Osteoblast (primary cell): ENCODE measurements at regions not wholly inside any gene's neighbourhood (a gene's known extent, or its start where the extent isn't known, plus 50 kb on each side); places are given as distances from the start of the nearest gene placed in this dataset.

Experiments used
- DNase-seq: peaks from one replicate; pipeline ENCODE4 v3.0.0; 2011; ENCODE audit warnings: low spot score, mixed read lengths; ENCODE audit not compliant: insufficient read length; ENCODE audit errors: missing footprints
- H2AFZ ChIP-seq: 2 replicates; pipeline ENCODE4 v1.6.0; 2011; ENCODE audit warnings: mild to moderate bottlenecking, low read length
- H3K27ac ChIP-seq: 2 replicates; pipeline ENCODE4 v1.5.1; 2011; ENCODE audit warnings: mild to moderate bottlenecking, low read depth, low read length, moderate library complexity
- H3K27me3 ChIP-seq: 2 replicates; pipeline ENCODE4 v1.6.0; 2012; ENCODE audit warnings: mild to moderate bottlenecking, control low read depth, inconsistent platforms, low read length, moderate library complexity; ENCODE audit not compliant: insufficient read depth
- H3K36me3 ChIP-seq: 2 replicates; pipeline ENCODE4 v1.5.1; 2011; ENCODE audit warnings: mild to moderate bottlenecking, low read length, control low read depth, moderate library complexity; ENCODE audit not compliant: insufficient read depth
- H3K4me1 ChIP-seq: 2 replicates; pipeline ENCODE4 v1.5.1; 2011; ENCODE audit warnings: mild to moderate bottlenecking, low read length, control low read depth, moderate library complexity; ENCODE audit not compliant: insufficient read depth
- H3K4me2 ChIP-seq: 2 replicates; pipeline ENCODE4 v1.6.0; 2011; ENCODE audit warnings: mild to moderate bottlenecking, low read length; ENCODE audit not compliant: insufficient read depth
- H3K4me3 ChIP-seq: fragments of 200-600 bp; sonication (generic); 3 replicates; pipeline ENCODE4 v1.5.1; 2012; ENCODE audit warnings: mild to moderate bottlenecking, low read length, inconsistent platforms; ENCODE audit not compliant: insufficient read depth
- H3K79me2 ChIP-seq: 2 replicates; pipeline ENCODE4 v1.6.0; 2012; ENCODE audit warnings: mild to moderate bottlenecking, low read length, control low read depth, inconsistent platforms; ENCODE audit not compliant: insufficient read depth
- H3K9me3 ChIP-seq: 2 replicates; pipeline ENCODE4 v1.5.1; 2011; ENCODE audit warnings: low read depth, low read length, control low read depth
- H4K20me1 ChIP-seq: 2 replicates; pipeline ENCODE4 v1.6.0; 2012; ENCODE audit warnings: mild to moderate bottlenecking, low read length, control low read depth; ENCODE audit not compliant: insufficient read depth
- CTCF ChIP-seq: IDR thresholded peaks from 2 replicates; pipeline ENCODE4 v1.5.1; 2011; ENCODE audit warnings: mild to moderate bottlenecking, low read depth, low read length, moderate library complexity; ENCODE audit errors: extremely low read depth

- Histone ChIP-seq H3K9me3 (no peaks in the 10 kb centered on the region), H3K27ac (no peak overlapping the region), H4K20me1 (no peaks in the 10 kb centered on the region), H3K27me3 (no peaks in the 10 kb centered on the region), H3K79me2 (no peaks in the 10 kb centered on the region), H2AFZ (no peak overlapping the region), H3K36me3 (no peaks in the 10 kb centered on the region), H3K4me2 (no peak overlapping the region), H3K4me1 (no peaks in the 10 kb centered on the region), H3K4me3 (no peak overlapping the region)
- peak; percentile 8 for TF ChIP-seq CTCF
- no peak for DNase-seq
These were observed 100.7 kb downstream of the BARHL2 start for GRCh38 chr1:90616395-90616794.

- Histone ChIP-seq H3K36me3 (no peaks in the 10 kb centered on the region), H3K4me2 (no peak overlapping the region), H3K27ac (no peak overlapping the region), H2AFZ (no peak overlapping the region), H3K27me3 (no peaks in the 10 kb centered on the region), H3K79me2 (no peaks in the 10 kb centered on the region), H4K20me1 (no peaks in the 10 kb centered on the region), H3K4me1 (no peaks in the 10 kb centered on the region), H3K4me3 (no peak overlapping the region), H3K9me3 (no peaks in the 10 kb centered on the region)
- DNase-seq: no peak
- no peak for TF ChIP-seq CTCF
These were observed 102.2 kb downstream of the BARHL2 start for GRCh38 chr1:90614872-90615271.

- no peak overlapping the region for H3K4me3 ChIP-seq
These were observed 103.7 kb downstream of the BARHL2 start for GRCh38 chr1:90613371-90613770.

GRCh38 chr1:90612033-90612432 lies 105.1 kb downstream of the BARHL2 start:
- Histone ChIP-seq H3K27ac (no peak overlapping the region), H3K4me2 (no peak overlapping the region), H4K20me1 (no peaks in the 10 kb centered on the region), H3K36me3 (no peaks in the 10 kb centered on the region), H2AFZ (no peak overlapping the region), H3K27me3 (no peaks in the 10 kb centered on the region), H3K4me3 (no peak overlapping the region), H3K9me3 (no peaks in the 10 kb centered on the region), H3K79me2 (no peaks in the 10 kb centered on the region), H3K4me1 (no peaks in the 10 kb centered on the region)
- no peak for TF ChIP-seq CTCF
- no peak for DNase-seq

More at GRCh38 chr1:90613371-90613770, 103.7 kb downstream of the BARHL2 start:
- Histone ChIP-seq H3K4me1 (no peaks in the 10 kb centered on the region), H3K36me3 (no peaks in the 10 kb centered on the region), H2AFZ (no peak overlapping the region), H3K27ac (no peak overlapping the region), H3K9me3 (no peaks in the 10 kb centered on the region), H3K27me3 (no peaks in the 10 kb centered on the region), H4K20me1 (no peaks in the 10 kb centered on the region), H3K79me2 (no peaks in the 10 kb centered on the region), H3K4me2 (no peak overlapping the region)
- no peak for DNase-seq
- no peak for TF ChIP-seq CTCF
